ENCODE measurements at regions not wholly inside any gene's neighbourhood (a gene's known extent, or its start where the extent isn't known, plus 50 kb on each side); places are given as distances from the start of the nearest gene placed in this dataset.

- no peak for DNase-seq (ENCODE audit: low spot score)
Observed at GRCh38 chr1:36675931-36676562, 193.3 kb upstream of the CSF3R start.

GRCh38 chr1:36675106-36675505 is 192.4 kb upstream of the CSF3R start:
- no peak for DNase-seq (ENCODE audit: low spot score)

- DNase-seq (ENCODE audit: low spot score), result no peak
Observed at GRCh38 chr1:36673202-36673601, 190.5 kb upstream of the CSF3R start.

- no peak for DNase-seq (ENCODE audit: low spot score)
Observed at GRCh38 chr1:36669262-36669661, 186.5 kb upstream of the CSF3R start.

GRCh38 chr1:36667836-36668235 is 185.1 kb upstream of the CSF3R start:
- DNase-seq (ENCODE audit: low spot score), result no peak

GRCh38 chr1:36667256-36667655 is 184.5 kb upstream of the CSF3R start:
- no peak for DNase-seq (ENCODE audit: low spot score)

GRCh38 chr1:36665478-36666080 is 182.9 kb upstream of the CSF3R start:
- DNase-seq (ENCODE audit: low spot score), result no peak

- no peak for DNase-seq (ENCODE audit: low spot score)
Observed at GRCh38 chr1:36664571-36665287, 182.0 kb upstream of the CSF3R start.

- no peak for DNase-seq (ENCODE audit: low spot score)
Observed at GRCh38 chr1:36663772-36664430, 181.2 kb upstream of the CSF3R start.

- no peak for DNase-seq (ENCODE audit: low spot score)
Observed at GRCh38 chr1:36658838-36659237, 176.1 kb upstream of the CSF3R start.

- no peak for DNase-seq (ENCODE audit: low spot score)
Observed at GRCh38 chr1:36657826-36658225, 175.1 kb upstream of the CSF3R start.

- no peak for DNase-seq (ENCODE audit: low spot score)
Observed at GRCh38 chr1:36656838-36657237, 174.1 kb upstream of the CSF3R start.

GRCh38 chr1:36656271-36656670 is 173.6 kb upstream of the CSF3R start:
- no peak for DNase-seq (ENCODE audit: low spot score)

- no peak for DNase-seq (ENCODE audit: low spot score)
Observed at GRCh38 chr1:36654586-36654985, 171.9 kb upstream of the CSF3R start.

- no peak for DNase-seq (ENCODE audit: low spot score)
Observed at GRCh38 chr1:36653850-36654249, 171.1 kb upstream of the CSF3R start.

GRCh38 chr1:36652586-36652985 is 169.9 kb upstream of the CSF3R start:
- DNase-seq (ENCODE audit: low spot score), result no peak

- DNase-seq (ENCODE audit: low spot score), result no peak
Observed at GRCh38 chr1:36652011-36652410, 169.3 kb upstream of the CSF3R start.

- no peak for DNase-seq (ENCODE audit: low spot score)
Observed at GRCh38 chr1:36651176-36651910, 168.6 kb upstream of the CSF3R start.

GRCh38 chr1:36650200-36651065 is 167.7 kb upstream of the CSF3R start:
- peak; percentile 59 for DNase-seq (ENCODE audit: low spot score)

GRCh38 chr1:36645867-36646266 is 163.2 kb upstream of the CSF3R start:
- DNase-seq (ENCODE audit: low spot score), result no peak

- no peak for DNase-seq (ENCODE audit: low spot score)
Observed at GRCh38 chr1:36644556-36644955, 161.8 kb upstream of the CSF3R start.

Data from LoVo (cell line).